Dermis blood vessel endothelial cell (primary cell): ENCODE measurements at regions not wholly inside any gene's neighbourhood (a gene's known extent, or its start where the extent isn't known, plus 50 kb on each side); places are given as distances from the start of the nearest gene placed in this dataset.
"Not testable (repeated sequence)": the region's sequence is repeated elsewhere in the genome, so short reads cannot be mapped to it uniquely, and the experiment has no call there.

Source experiments
- DNase-seq: peaks from one replicate; pipeline ENCODE4 v3.0.0; 2010

GRCh38 chr2:142621287-142621686 is 256.2 kb upstream of the KYNU start:
- no peak for DNase-seq

GRCh38 chr2:142617461-142617860 is 260.0 kb upstream of the KYNU start:
- DNase-seq: no peak

- DNase-seq: no peak
Observed at GRCh38 chr2:142615876-142616275, 261.6 kb upstream of the KYNU start.

GRCh38 chr2:142613193-142613592 is 264.3 kb upstream of the KYNU start:
- not testable (repeated sequence) for DNase-seq

GRCh38 chr2:142605421-142605820 is 272.0 kb upstream of the KYNU start:
- DNase-seq: no peak

GRCh38 chr2:142603759-142604158 is 273.7 kb upstream of the KYNU start:
- peak; percentile 1 for DNase-seq

GRCh38 chr2:142602418-142602989 is 275.0 kb upstream of the KYNU start:
- no peak for DNase-seq

GRCh38 chr2:142601794-142602193 is 275.7 kb upstream of the KYNU start:
- DNase-seq: no peak

- DNase-seq: no peak
Observed at GRCh38 chr2:142599504-142599903, 278.0 kb upstream of the KYNU start.

GRCh38 chr2:142598846-142599245 is 278.6 kb upstream of the KYNU start:
- no peak for DNase-seq

- no peak for DNase-seq
Observed at GRCh38 chr2:142596334-142597088, 281.0 kb upstream of the KYNU start.

- DNase-seq: no peak
Observed at GRCh38 chr2:142594935-142595334, 282.5 kb upstream of the KYNU start.

GRCh38 chr2:142592171-142592570 is 285.3 kb upstream of the KYNU start:
- no peak for DNase-seq

GRCh38 chr2:142591420-142591819 is 286.0 kb upstream of the KYNU start:
- DNase-seq: no peak

- no peak for DNase-seq
Observed at GRCh38 chr2:142588269-142588668, 289.2 kb upstream of the KYNU start.

GRCh38 chr2:142586693-142587580 is 290.5 kb upstream of the KYNU start:
- DNase-seq: no peak

GRCh38 chr2:142585785-142586184 is 291.7 kb upstream of the KYNU start:
- no peak for DNase-seq

- DNase-seq: no peak
Observed at GRCh38 chr2:142582317-142582716, 295.1 kb upstream of the KYNU start.

GRCh38 chr2:142581491-142581890 is 296.0 kb upstream of the KYNU start:
- DNase-seq: no peak

- DNase-seq: no peak
Observed at GRCh38 chr2:142580691-142581090, 296.8 kb upstream of the KYNU start.

- DNase-seq: no peak
Observed at GRCh38 chr2:142575561-142575960, 301.9 kb upstream of the KYNU start.

GRCh38 chr2:142574388-142574787 is 303.1 kb upstream of the KYNU start:
- no peak for DNase-seq

- no peak for DNase-seq
Observed at GRCh38 chr2:142572346-142573132, 304.9 kb upstream of the KYNU start.
